GM12873 (cell line): ENCODE measurements at regions not wholly inside any gene's neighbourhood (a gene's known extent, or its start where the extent isn't known, plus 50 kb on each side); places are given as distances from the start of the nearest gene placed in this dataset.

Experiments used
- TF ChIP-seq, protein P1 (sequence below): IDR thresholded peaks from 2 replicates; pipeline ENCODE4 v1.5.1; 2012; ENCODE audit warnings: low read depth, mild to moderate bottlenecking, moderate library complexity, low read length, control low read depth; ENCODE audit not compliant: insufficient read depth; ENCODE audit errors: missing control alignments

GRCh38 chr9:755454-756381 lies 85.8 kb upstream of the DMRT1 start:
- TF ChIP-seq, protein P1, sequence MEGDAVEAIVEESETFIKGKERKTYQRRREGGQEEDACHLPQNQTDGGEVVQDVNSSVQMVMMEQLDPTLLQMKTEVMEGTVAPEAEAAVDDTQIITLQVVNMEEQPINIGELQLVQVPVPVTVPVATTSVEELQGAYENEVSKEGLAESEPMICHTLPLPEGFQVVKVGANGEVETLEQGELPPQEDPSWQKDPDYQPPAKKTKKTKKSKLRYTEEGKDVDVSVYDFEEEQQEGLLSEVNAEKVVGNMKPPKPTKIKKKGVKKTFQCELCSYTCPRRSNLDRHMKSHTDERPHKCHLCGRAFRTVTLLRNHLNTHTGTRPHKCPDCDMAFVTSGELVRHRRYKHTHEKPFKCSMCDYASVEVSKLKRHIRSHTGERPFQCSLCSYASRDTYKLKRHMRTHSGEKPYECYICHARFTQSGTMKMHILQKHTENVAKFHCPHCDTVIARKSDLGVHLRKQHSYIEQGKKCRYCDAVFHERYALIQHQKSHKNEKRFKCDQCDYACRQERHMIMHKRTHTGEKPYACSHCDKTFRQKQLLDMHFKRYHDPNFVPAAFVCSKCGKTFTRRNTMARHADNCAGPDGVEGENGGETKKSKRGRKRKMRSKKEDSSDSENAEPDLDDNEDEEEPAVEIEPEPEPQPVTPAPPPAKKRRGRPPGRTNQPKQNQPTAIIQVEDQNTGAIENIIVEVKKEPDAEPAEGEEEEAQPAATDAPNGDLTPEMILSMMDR, result no peak

DNA sequence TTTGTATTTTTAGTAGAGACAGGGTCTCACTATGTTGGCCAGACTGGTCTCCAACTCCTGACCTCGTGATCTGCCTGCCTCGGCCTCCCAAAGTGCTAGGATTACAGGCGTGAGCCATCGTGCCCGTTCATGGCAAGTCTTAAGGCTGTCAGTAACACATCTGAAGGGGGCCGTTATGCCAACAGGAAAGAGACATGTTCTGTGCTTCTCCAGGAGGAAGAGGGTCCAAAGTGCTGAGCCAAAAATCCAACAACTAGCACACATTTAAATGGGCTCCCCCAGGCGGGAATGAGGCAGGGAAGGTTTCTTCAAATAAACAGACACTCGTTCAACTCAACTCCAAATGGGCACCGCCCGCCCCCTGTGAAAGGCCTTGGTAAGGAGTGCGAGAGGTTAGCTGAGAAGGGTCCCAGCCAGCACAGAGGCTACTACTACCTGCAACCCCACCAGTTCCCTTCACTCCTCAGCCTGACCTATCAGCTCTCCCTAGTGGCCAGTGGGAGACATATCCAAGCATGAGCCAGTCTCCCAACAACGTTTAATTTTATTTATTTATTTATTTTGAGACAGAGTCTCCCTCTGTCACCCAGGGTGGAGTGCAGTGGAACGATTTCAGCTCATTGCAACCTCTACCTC lies 84.1 kb upstream of the DMRT1 start:
- TF ChIP-seq, protein P1, result peak; percentile 52

GRCh38 chr9:758146-758545 lies 83.4 kb upstream of the DMRT1 start:
- TF ChIP-seq, protein P1, result no peak

DNA sequence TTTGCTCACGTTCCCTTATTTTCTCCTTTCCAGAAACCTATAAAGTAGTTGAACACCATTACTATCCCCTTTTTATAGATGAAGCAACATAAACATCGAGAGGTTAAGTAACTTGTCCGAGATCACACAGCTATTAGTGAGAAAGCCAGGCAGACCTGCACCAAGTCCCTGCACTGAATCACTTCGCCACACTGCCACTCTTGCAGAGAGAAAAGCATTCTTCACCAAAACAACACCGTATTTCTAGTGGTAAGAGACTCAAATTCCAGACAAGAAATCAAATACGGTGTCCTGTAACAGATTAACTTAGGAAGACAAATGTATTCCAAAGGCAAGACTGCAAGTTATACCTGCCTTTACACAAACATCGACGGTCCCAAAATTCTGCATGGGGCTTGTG lies 82.0 kb upstream of the DMRT1 start:
- TF ChIP-seq, protein P1, result no peak

GRCh38 chr9:759983-760736 lies 81.3 kb upstream of the DMRT1 start:
- TF ChIP-seq, protein P1, result no peak

DNA sequence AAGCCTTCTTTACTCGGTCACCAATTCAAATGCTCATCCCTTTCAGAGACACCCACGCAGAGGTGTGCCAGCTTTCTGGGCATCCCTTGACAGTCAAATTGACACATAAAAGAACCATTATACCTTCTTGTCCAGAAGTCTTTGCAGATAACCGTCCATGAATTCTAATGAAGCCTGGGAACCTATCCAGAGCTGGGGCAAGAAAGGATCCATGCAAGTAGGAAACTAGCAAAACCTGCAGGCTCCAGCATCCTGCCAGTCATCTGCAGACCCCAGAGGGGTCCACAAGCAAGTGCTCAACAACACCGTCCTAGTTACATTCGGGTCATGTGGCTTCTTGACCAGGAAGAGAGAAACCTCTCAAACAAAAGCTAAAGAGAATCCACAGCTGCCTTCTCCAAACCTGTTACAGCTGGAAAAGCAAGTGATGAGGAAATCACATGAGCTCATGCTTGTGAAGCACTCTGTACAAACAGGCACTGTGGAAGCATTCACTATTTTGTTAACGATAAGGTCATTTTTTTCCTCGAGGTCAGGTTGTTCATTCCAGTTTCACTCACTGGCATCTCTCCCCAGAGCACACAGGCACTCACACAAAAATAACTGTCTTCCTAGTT lies 80.2 kb upstream of the DMRT1 start:
- TF ChIP-seq, protein P1, result no peak
